Fibroblast of lung (primary cell): ENCODE measurements at regions not wholly inside any gene's neighbourhood (a gene's known extent, or its start where the extent isn't known, plus 50 kb on each side); places are given as distances from the start of the nearest gene placed in this dataset.

Experiments
- CTCF ChIP-seq, 2 donors: IDR thresholded peaks in 1 of 2; conservative IDR thresholded peaks in 1 of 2; 1 replicate in 1 of 2; 2 replicates in 1 of 2; pipeline ENCODE4 v1.5.1; 2011 to 2012; ENCODE audit warnings: low read length in 2 of 2, control low read depth in 1 of 2, inconsistent platforms in 1 of 2, low read depth in 1 of 2, mild to moderate bottlenecking in 1 of 2
- EZH2 ChIP-seq: IDR thresholded peaks from 2 replicates; pipeline ENCODE4 v1.5.1; 2012; ENCODE audit warnings: low read length, control low read depth, mild to moderate bottlenecking; ENCODE audit errors: missing control alignments

DNA sequence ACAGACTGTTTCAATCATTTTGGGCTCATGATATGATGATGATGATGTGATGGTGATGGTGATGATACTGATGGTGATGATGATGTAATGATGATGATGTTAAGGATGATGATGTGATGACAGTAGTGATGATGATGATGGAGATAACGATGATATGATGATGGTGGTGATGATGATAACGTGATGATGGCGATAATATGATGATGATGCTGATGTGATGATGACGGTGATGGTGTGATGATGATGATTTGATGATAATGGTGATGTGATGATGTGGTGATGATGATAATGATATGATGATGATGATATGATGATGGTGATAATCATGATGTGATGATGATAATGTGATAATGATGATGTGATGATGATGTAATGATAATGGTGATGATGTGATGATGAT is 612.6 kb downstream of the AACS start:
- no peak for TF ChIP-seq CTCF (conservative IDR thresholded peaks at IDR 0.05 in 1 of 2, IDR thresholded peaks at IDR 0.05 in 1 of 2; ENCODE audit: low read depth in 1 of 2, low read length in 2 of 2)
- TF ChIP-seq EZH2, result no peak
